Motor neuron (in vitro differentiated cells): ENCODE measurements at regions not wholly inside any gene's neighbourhood (a gene's known extent, or its start where the extent isn't known, plus 50 kb on each side); places are given as distances from the start of the nearest gene placed in this dataset.

Experiments used
- ATAC-seq, 8 experiments: fragments of 200-7000 bp; cut with Tn5 transposase; replicated peaks in 6 of 8; 2 replicates each; pipeline ENCODE4 v1.8.0; 2021; ENCODE audit warnings: mild to moderate bottlenecking in 8 of 8, moderate library complexity in 8 of 8
- H3K27ac ChIP-seq, 2 donors: fragments of 250-450 bp; sonication (Bioruptor Pico); 2 replicates each; pipeline ENCODE4 v1.9.0; 2021; ENCODE audit warnings: antibody characterized with exemption in 2 of 2, mild to moderate bottlenecking in 2 of 2, moderate library complexity in 1 of 2
- H3K4me1 ChIP-seq, 2 donors: fragments of 250-450 bp; sonication (Bioruptor Pico); replicated peaks in 1 of 2; 2 replicates each; pipeline ENCODE4 v1.6.1; 2021; ENCODE audit warnings: antibody characterized with exemption in 2 of 2, mild to moderate bottlenecking in 2 of 2, moderate library complexity in 1 of 2
- H3K4me3 ChIP-seq, 5 donors: fragments of 250-450 bp; sonication (Bioruptor Pico); 2 replicates each; pipeline ENCODE4 v1.9.0; 2021; ENCODE audit warnings: antibody characterized with exemption in 5 of 5, mild to moderate bottlenecking in 5 of 5, moderate library complexity in 4 of 5
- WGBS, 10 experiments: fragments of 450-650 bp; shearing (Covaris generic); methylation state at CpG; one replicate each; pipeline ENCODE4 v1.0.0; 2022; 5-methylcytosine and 5-hydroxymethylcytosine counted together
- in situ Hi-C, 9 experiments: fragments of 400-800 bp; cut with MboI; loops; one replicate each; pipeline ENCODE4 v1.15.0; 2021; ENCODE audit warnings: low sequenced_read_pairs in 9 of 9, low pct_unique_long_range_greater_than_20kb in 2 of 9; ENCODE audit not compliant: unreplicated experiment in 9 of 9

DNA sequence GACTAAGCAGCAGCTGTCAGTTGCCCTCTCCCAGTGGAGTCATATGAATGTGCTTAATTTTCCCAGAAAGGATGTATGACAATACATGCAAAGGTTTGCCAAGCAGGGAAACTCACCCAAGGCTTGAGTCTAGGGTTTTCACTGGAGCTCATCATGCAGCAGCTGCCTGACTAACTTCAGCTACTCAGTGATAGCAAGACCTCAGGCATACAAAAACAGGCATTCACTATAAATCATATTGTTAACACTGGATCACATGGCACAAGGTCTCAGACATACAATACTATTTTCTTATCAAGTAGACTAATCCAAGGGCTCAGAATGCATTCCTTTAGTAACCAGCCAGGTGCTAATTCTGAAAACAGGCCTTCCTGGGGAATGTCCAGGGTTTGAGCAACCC, 85.0 kb upstream of the STAC start:
- in situ Hi-C loops, result no loop called here
- ATAC-seq, result peak in 3 of 8 experiments; percentile 31 to 47 (median 41)
- Histone ChIP-seq H3K4me1 (peaks cover 0 to 5% of the 10 kb centered on the region in 2 donors), H3K4me3 (no peak overlapping the region), H3K27ac (no peak overlapping the region)

DNA sequence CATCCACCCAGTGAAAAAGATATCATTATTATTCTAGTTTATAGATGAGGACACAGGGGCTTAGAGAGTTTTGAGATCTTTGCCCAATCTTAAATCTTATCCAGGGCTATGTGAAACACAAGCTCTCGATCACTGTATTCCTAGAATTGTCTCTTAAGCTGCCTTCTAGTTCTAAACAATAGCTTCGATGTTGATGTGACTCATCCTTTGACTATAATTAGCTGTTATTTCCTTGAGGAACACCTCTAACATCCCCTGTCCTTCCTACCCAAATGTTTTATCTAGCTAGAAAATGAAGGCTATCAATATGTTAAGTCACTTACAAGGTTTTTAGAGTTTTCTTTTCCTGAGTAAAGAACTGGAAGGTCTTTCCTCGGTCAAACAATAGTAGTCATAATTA, 83.1 kb upstream of the STAC start:
- Histone ChIP-seq H3K27ac (no peak overlapping the region), H3K4me3 (no peak overlapping the region), H3K4me1 (peaks cover 0 to 5% of the 10 kb centered on the region in 2 donors)
- in situ Hi-C loops, result no loop called here
- 43 to 100% (median 90%) methylated on average over 1 to 3 of the region's 3 CpGs for WGBS, 10 experiments
- ATAC-seq, result no peak

DNA sequence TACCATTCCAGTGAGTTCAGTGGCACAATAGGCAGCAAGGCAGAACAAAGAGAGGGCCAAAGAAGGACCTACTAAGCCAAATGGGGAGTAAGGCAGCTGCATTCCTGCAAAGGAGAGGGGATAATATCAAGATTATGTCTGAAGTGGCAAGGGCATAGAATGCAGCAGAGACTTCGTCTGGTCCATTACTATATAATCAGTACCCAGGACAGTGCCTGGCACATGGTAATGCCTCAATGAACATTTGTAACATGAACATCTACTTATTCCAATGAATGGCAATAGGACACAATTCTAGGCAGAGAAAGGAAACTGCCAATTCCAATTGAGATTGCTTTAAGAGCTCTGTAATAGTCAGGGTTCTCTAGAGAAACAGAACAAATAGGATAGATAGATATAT, 82.1 kb upstream of the STAC start:
- H3K4me1 ChIP-seq, result peaks cover 0 to 5% of the 10 kb centered on the region in 2 donors
- ATAC-seq, result no peak
- in situ Hi-C loops, result no loop called here
- WGBS, 10 experiments, result 50 to 100% (median 75%) methylated on average over 1 of the region's 1 CpG; no CpG with 5 or more reads in 6 of the 10 experiments
- H3K4me3 ChIP-seq, result no peak overlapping the region
- no peak overlapping the region for H3K27ac ChIP-seq

DNA sequence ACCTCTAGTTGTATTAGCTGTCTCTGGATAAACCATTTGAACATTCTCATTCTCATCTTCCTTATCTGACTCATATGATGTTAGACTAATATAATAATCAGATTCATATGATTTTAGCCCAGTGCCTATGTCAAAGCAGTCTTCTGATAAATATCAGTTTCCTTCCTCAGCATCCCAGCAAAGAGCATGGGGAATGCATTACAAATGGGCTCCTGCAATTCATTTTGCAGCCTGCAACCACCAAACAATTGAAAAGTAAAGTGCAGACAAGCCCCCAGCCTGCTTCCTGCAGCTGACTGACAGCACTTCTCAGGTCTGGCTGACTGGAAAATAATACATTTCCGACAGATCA, 78.2 kb upstream of the STAC start:
- Histone ChIP-seq H3K4me1 (no peaks in the 10 kb centered on the region), H3K4me3 (no peak overlapping the region), H3K27ac (no peak overlapping the region)
- in situ Hi-C loops, result no loop called here
- ATAC-seq, result no peak
- 14 to 67% (median 33%) methylated on average over 1 of the region's 1 CpG; no CpG with 5 or more reads in 7 of the 10 experiments for WGBS, 10 experiments

DNA sequence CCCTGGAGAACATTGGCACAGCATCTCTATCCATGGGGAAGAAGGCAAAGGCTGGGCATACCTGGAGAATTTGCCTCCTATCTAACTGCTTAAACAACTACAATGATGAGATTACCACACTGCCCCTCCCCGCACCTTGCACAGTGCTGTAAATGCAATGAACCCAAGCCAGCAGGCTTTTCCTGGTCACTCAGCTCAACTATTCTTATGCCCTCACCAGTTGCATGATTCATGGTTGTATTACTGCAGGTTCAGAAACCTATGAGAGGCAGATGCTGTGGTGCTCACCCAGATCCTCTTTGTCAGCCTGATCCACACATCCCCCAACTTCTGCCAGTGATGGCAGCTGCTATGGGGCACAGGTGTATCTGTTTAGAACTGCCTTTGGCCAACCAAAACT, 77.7 kb upstream of the STAC start:
- Histone ChIP-seq H3K27ac (no peak overlapping the region), H3K4me1 (no peaks in the 10 kb centered on the region), H3K4me3 (no peak overlapping the region)
- WGBS, 10 experiments, result 83 to 100% methylated on average over 1 of the region's 1 CpG; no CpG with 5 or more reads in 8 of the 10 experiments
- ATAC-seq, result no peak
- in situ Hi-C loops, result no loop called here

DNA sequence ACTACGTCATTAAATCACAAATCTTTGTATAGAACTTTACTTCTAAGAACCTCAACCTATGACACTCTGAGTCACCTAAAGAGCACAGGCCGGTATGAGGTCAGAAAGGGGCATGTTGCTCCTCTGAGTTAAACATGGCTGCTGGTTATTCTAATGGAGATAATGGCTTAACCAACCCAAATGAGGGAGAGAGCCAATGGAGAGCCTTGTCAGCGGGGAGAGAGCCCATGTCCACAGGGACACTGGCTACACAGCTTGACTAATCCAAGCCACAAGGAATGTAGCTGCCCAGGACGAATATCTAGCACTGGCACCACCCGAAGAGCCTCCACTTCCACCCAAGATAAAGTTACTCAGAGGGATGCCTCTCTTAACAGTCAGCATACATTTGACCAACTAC, 77.0 kb upstream of the STAC start:
- Histone ChIP-seq H3K27ac (no peak overlapping the region), H3K4me1 (no peaks in the 10 kb centered on the region), H3K4me3 (no peak overlapping the region)
- no peak for ATAC-seq
- in situ Hi-C loops, result no loop called here
- WGBS, 10 experiments, result 42 to 100% (median 77%) methylated on average over 1 to 5 of the region's 5 CpGs; no CpG with 5 or more reads in 3 of the 10 experiments

DNA sequence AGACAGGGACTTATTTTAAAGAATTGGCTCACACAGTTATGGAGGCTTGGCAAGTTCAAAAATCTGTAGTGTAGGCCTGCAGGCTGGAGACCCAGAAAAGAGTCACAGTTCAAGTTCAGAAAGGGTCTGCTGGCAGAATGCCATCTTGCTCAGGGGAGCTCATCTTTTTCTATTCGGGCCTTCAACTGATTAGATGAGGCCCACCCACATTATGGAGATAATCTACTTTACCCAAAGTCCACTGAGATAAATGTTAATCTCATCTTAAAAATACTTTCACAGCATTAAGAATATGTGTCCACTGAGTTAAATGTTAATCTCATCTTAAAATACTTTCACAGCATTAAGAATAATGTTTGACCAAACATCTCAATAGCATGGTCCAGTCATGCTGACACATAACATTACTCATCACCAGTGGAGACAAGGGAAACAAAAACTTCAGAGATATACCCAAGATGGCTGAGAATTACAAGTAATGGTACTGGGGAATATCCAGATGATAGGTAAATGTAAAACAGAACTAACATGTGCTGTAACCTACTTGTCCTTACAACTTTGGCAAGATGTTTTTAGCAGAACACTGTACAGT, 74.3 kb upstream of the STAC start:
- in situ Hi-C loops, result no loop called here
- no peak overlapping the region for H3K27ac ChIP-seq
- 78 to 100% (median 80%) methylated on average over 1 of the region's 1 CpG; no CpG with 5 or more reads in 5 of the 10 experiments for WGBS, 10 experiments
- no peaks in the 10 kb centered on the region for H3K4me1 ChIP-seq
- no peak for ATAC-seq
- no peak overlapping the region for H3K4me3 ChIP-seq

DNA sequence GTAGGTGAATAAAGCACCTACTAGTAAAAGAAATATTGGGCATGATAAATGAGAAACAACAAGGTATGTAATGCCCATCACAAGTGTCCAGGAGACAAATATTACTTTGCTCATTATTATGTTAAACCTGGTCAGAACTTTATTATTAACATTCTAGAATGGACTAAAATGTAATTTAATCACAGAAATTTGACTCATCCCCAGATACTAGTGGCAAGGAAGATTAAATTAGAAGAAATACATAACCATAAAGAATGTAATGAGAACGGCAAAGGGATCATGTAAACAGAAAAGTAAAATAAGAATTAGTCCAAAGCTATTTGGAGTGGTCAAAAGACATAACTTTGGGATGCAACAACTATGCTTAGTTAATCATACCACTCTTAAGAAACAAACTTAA, 71.2 kb upstream of the STAC start:
- ATAC-seq, result no peak
- 43 to 100% (median 79%) methylated on average over 1 of the region's 1 CpG for WGBS, 10 experiments
- Histone ChIP-seq H3K27ac (no peak overlapping the region), H3K4me3 (no peak overlapping the region), H3K4me1 (no peaks in the 10 kb centered on the region)
- in situ Hi-C loops, result no loop called here

DNA sequence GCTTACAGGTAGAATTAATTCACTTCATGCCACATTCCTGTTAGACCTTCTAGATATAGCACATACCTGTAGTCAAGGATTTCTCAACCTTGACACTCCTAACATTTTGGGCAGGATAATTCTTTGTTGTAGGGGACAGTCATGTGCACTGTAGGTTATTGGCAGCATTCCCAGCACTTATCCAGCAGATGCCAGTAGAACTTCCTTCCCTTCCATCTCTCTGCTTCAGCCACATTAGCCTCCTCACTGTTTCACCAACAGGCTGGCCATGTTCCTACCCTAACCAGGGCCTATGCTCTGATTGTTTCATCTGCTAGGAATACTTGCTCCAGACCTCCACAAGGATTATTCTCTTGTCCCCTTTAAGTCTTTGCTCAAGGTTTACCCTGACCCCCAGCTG, 68.0 kb upstream of the STAC start:
- Histone ChIP-seq H3K27ac (no peak overlapping the region), H3K4me3 (no peak overlapping the region), H3K4me1 (no peaks in the 10 kb centered on the region)
- peak in 2 of 8 experiments; percentile 24 to 30 for ATAC-seq
- in situ Hi-C loops, result no loop called here

DNA sequence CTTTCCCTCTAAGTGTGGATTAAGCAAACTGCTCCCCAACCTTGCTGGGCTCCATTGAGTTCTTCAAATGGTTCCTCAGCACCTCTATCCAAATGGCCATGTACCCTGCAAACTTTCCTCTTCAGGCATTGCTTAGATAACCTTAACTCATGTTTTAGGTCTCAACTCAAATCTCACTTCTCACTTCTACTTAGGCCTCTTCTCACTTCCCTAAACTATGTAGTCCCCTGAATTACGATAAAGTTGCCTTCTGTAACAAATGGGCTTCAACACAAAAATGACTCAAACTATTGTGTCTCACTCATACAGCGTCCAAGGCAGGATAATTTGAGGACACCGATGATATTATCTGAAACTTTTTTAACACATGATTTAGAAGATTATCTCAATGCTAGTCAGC, 62.4 kb upstream of the STAC start:
- ATAC-seq, result no peak
- 0 to 96% (median 66%) methylated on average over 1 to 3 of the region's 3 CpGs; no CpG with 5 or more reads in 5 of the 10 experiments for WGBS, 10 experiments
- H3K4me1 ChIP-seq, result peaks cover 9 to 11% of the 10 kb centered on the region in 2 donors
- in situ Hi-C loops, result no loop called here
- no peak overlapping the region for H3K27ac ChIP-seq
- H3K4me3 ChIP-seq, result no peak overlapping the region

DNA sequence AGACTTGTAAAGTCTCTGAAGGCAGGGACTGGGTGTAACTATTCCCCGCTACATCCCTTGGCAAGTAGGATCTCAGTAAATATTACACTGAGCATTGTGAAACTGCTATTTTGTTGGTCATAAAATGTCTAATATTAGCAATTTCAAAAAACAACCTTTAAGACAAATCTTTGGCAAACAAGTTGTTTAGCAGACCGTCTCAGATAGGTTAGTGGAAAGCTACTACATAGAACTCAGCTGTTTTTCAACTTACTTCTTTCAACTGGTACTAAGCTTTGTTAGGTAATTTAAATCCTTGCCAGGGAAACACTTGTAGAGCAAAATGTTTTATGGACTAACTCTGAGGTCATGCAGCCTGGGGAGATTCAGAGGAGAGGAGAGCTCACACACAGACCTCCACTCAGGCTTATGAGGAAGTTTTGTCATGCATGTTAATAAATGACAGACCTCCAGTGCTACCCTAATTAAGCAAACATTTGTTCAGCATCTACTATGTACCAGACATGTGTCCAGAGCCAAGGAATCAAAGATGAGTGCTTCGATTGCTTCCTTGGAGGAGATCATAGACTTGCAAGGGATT, 61.6 kb upstream of the STAC start:
- in situ Hi-C loops, result no loop called here
- no peak overlapping the region for H3K4me3 ChIP-seq
- peak in 2 of 8 experiments; percentile 38 to 68 for ATAC-seq
- peaks cover 9 to 11% of the 10 kb centered on the region in 2 donors for H3K4me1 ChIP-seq
- no peak overlapping the region for H3K27ac ChIP-seq
- 8 to 85% (median 47%) methylated on average over 1 to 3 of the region's 3 CpGs; no CpG with 5 or more reads in 1 of the 10 experiments for WGBS, 10 experiments

DNA sequence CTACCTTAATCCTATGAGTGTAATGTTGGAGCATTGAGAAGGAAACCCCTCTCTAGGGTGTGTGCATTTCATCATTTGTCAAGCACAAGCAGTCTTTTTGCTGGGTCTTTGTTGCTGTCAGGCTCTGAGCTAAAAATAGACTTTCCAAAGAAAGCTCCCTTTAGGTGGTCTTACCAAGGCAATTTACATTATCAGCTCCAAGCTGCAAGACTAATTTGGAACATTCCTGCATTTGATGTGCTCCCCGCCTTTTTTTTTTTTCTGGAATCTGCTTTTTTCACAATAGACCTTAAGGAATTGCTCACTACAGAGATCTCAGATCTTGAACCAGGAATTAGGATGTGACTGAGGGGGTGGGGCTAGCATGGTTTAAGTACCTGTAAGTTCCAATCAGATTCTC, 60.6 kb upstream of the STAC start:
- peak in 4 of 8 experiments; percentile 28 to 59 (median 48) for ATAC-seq
- whole genome bisulfite sequencing, 10 experiments, result 0 to 67% (median 22%) methylated on average over 1 of the region's 1 CpG; no CpG with 5 or more reads in 4 of the 10 experiments
- Histone ChIP-seq H3K27ac (no peak overlapping the region), H3K4me3 (no peak overlapping the region), H3K4me1 (peaks cover 9 to 11% of the 10 kb centered on the region in 2 donors)
- in situ Hi-C loops, result no loop called here
